GM12873 (cell line): ENCODE measurements at regions not wholly inside any gene's neighbourhood (a gene's known extent, or its start where the extent isn't known, plus 50 kb on each side); places are given as distances from the start of the nearest gene placed in this dataset.

Experiments
- TF ChIP-seq, protein P1 (sequence below): IDR thresholded peaks from 2 replicates; pipeline ENCODE4 v1.5.1; 2012; ENCODE audit warnings: low read depth, mild to moderate bottlenecking, moderate library complexity, low read length, control low read depth; ENCODE audit not compliant: insufficient read depth; ENCODE audit errors: missing control alignments

DNA sequence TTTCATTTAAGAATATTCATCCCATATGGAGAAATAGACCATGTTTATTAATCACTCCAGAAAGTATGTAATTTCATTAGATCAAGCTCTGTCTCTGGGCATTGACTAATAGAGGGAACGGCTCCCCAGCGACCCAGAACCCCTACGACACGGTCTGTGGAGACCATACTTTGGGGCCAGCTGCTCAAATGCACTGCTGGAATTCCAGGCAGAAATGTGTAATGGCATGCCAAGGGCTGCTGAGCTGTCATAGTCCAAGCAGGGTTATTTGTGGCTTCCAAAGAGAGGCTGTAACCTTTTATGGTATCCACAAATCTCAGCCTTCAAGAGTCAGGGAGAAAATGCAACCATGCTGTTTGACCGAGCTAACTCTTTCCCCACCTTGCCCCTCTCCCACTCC, 755.8 kb downstream of the DHX35 start:
- TF ChIP-seq, protein P1, sequence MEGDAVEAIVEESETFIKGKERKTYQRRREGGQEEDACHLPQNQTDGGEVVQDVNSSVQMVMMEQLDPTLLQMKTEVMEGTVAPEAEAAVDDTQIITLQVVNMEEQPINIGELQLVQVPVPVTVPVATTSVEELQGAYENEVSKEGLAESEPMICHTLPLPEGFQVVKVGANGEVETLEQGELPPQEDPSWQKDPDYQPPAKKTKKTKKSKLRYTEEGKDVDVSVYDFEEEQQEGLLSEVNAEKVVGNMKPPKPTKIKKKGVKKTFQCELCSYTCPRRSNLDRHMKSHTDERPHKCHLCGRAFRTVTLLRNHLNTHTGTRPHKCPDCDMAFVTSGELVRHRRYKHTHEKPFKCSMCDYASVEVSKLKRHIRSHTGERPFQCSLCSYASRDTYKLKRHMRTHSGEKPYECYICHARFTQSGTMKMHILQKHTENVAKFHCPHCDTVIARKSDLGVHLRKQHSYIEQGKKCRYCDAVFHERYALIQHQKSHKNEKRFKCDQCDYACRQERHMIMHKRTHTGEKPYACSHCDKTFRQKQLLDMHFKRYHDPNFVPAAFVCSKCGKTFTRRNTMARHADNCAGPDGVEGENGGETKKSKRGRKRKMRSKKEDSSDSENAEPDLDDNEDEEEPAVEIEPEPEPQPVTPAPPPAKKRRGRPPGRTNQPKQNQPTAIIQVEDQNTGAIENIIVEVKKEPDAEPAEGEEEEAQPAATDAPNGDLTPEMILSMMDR = no peak

GRCh38 chr20:39716796-39717341, 754.7 kb downstream of the DHX35 start:
- TF ChIP-seq, protein P1 = no peak

DNA sequence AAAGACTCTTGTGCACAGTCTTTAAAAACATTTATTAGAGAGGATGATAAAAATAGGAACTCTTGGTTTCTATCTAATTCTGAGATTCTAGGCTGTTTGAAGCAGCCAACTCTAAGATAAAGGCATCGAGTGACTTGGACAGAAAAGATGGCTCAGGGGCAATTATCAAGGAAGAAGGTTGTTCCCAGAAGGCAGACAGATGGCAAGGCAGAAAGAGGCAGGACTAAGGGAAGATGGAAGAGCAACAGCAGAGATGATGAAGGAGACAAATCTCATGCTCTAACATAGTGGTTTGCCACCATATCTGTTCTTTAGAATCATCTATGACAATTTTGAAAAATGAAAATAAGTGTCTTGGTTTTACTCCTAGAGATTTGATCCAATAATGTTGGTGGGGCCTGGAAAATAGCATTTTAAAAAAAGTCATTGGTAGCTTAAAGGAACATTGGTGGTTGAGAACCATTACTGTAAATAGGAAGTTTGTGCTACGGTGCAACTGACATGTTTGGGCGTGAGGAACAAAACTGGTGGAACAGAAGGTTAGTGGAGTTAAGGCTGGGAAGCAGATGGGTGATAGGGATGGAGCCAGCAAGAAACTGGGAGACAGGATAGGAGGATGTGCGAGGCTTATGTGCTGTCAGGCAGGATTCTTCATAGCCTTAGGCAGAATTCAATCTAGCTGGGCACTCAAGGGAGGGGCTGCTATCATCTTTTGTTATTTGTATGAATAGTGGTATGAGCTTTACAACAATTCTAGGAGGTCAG, 751.1 kb downstream of the DHX35 start:
- TF ChIP-seq, protein P1 = no peak

- TF ChIP-seq, protein P1 = no peak
Measured at GRCh38 chr20:39706184-39706663, 744.1 kb downstream of the DHX35 start.

DNA sequence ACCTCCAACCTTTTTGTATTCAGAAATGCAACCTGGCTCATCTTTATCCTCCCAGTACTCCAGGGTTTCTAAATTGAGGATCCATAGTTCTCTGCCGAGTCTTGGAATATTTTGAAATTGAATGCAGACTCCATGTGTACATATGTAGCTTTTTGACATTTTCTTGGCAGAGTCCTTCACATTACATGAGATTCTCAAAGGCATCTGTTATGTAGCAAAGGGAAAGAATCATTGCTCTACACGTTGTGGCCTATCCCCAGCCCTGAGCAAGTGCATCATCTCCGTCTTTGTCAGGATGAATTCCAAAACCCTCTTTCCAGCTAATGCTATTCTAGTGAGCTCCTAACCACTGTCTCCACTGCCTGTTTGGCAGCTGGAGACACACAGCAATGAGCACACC, 742.9 kb downstream of the DHX35 start:
- TF ChIP-seq, protein P1 = no peak

DNA sequence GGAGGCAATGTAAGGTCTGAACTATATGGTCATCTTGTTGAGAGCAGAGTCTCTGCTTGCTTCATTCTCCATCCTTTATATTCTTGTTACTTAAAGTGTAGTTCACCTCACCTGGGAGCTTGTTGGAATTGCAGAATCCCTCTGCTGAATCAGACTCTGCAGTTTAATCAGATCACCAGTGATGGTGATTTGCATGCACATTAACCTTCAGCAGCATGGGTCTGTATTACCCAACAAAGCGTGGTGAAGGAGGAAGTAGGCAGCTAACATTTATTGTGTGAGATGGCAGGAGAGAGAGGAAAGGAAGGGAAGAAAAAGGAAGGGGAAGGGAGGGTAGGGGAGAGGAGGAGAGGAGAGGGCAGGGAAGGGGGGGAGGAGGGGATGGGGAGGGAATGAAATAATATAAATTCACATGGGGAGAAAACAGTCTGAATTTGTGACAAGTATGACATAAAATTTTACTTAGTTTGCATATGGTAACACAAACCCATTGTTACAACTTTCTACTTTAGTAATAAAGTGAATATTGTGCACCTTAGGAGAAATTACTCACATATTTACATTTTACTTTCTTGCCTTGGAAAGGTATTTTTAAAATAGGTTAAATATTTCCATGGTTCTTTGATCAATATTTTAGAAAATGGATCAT, 740.7 kb downstream of the DHX35 start:
- TF ChIP-seq, protein P1 = no peak

GRCh38 chr20:39700528-39700927, 738.4 kb downstream of the DHX35 start:
- TF ChIP-seq, protein P1 = no peak
